ENCODE measurements at regions not wholly inside any gene's neighbourhood (a gene's known extent, or its start where the extent isn't known, plus 50 kb on each side); places are given as distances from the start of the nearest gene placed in this dataset. TPM values are rescaled to one million over a fixed set of nuclear protein-coding genes. Genes with fewer than 3 reads are reported as not detected.

GRCh38 chr2:61588566-61588965 lies 50.4 kb upstream of the XPO1 start:
- Histone ChIP-seq H3K27ac (ENCODE audit: low read depth in 1 of 2, low read length in 2 of 2) (no peak overlapping the region), H3K9ac (ENCODE audit: low read depth in 1 of 2, low read length in 2 of 2) (no peak overlapping the region), H3K9me3 (ENCODE audit: control insufficient read depth in 4 of 4, low read length in 3 of 4) (no peaks in the 10 kb centered on the region), H3K36me3 (ENCODE audit: control insufficient read depth in 4 of 4, insufficient read depth in 3 of 4, low read depth in 1 of 4, low read length in 3 of 4) (no peaks in the 10 kb centered on the region), H3K27me3 (ENCODE audit: control insufficient read depth in 4 of 4, insufficient read depth in 4 of 4, low read length in 3 of 4) (no peaks in the 10 kb centered on the region), H3K4me3 (ENCODE audit: low read depth in 1 of 3, low read length in 3 of 3) (no peak overlapping the region), H3K4me1 (ENCODE audit: control insufficient read depth in 4 of 4, insufficient read depth in 4 of 4, low read length in 3 of 4) (no peaks in the 10 kb centered on the region)
- DNase-seq (ENCODE audit: low spot score), result no peak
- no peak for TF ChIP-seq EGR1 (IDR thresholded peaks at IDR 0.05; ENCODE audit: low read depth in 2 of 2)
- no peak for TF ChIP-seq GABPA (IDR thresholded peaks at IDR 0.05 in 1 of 2, conservative IDR thresholded peaks at IDR 0.05 in 1 of 2)
- no peak for TF ChIP-seq REST (IDR thresholded peaks at IDR 0.05)
- no peak for TF ChIP-seq HNF4A (conservative IDR thresholded peaks at IDR 0.05)
- TF ChIP-seq SP1 (IDR thresholded peaks at IDR 0.05), result no peak
- TF ChIP-seq JUND (IDR thresholded peaks at IDR 0.05), result no peak
- no peak for TF ChIP-seq MAX (IDR thresholded peaks at IDR 0.05)
- no peak for TF ChIP-seq RAD21 (IDR thresholded peaks at IDR 0.05)
- no peak for TF ChIP-seq FOXA2 (IDR thresholded peaks at IDR 0.05)
- TF ChIP-seq ATF3 (IDR thresholded peaks at IDR 0.05), result no peak
- TF ChIP-seq RXRA (IDR thresholded peaks at IDR 0.05), result no peak
- WGBS, result 93% methylated on average over 2 of the region's 2 CpGs

Small RNA genes in the stretch of these regions (small RNA-seq; reads per million reads assigned to genes)
- gene RNU6-1145P (not detected), gene RPS29P10 (not detected)

Measured in liver (tissue), 8 donors.